HFFc6 (cell line): ENCODE measurements at regions not wholly inside any gene's neighbourhood (a gene's known extent, or its start where the extent isn't known, plus 50 kb on each side); places are given as distances from the start of the nearest gene placed in this dataset.

Experiments
- DNase-seq: peaks from one replicate; pipeline ENCODE4 v3.0.0-alpha.2; 2018
- H3K27ac Mint-ChIP-seq: 2 replicates; pipeline ENCODE4 v1.8.0; 2020; ENCODE audit warnings: mild to moderate bottlenecking, mixed read lengths
- H3K27me3 Mint-ChIP-seq: 2 replicates; pipeline ENCODE4 v1.8.0; 2021; ENCODE audit warnings: mild to moderate bottlenecking, moderate library complexity, mixed read lengths; ENCODE audit not compliant: insufficient read depth
- H3K36me3 Mint-ChIP-seq: 2 replicates; pipeline ENCODE4 v1.8.0; 2021; ENCODE audit warnings: low read depth, mixed read lengths
- H3K4me1 Mint-ChIP-seq: 2 replicates; pipeline ENCODE4 v1.8.0; 2020; ENCODE audit warnings: low read depth, mixed read lengths
- H3K4me3 Mint-ChIP-seq: 2 replicates; pipeline ENCODE4 v1.8.0; 2020; ENCODE audit warnings: mild to moderate bottlenecking, moderate library complexity, mixed read lengths
- H3K9me3 Mint-ChIP-seq: 2 replicates; pipeline ENCODE4 v1.8.0; 2020; ENCODE audit warnings: mild to moderate bottlenecking, mixed read lengths
- TF ChIP-seq, protein P1 (sequence below): fragments of 200-600 bp; sonication (generic); IDR thresholded peaks from 2 replicates; pipeline ENCODE4 v1.5.0; 2021; ENCODE audit warnings: antibody characterized with exemption, mild to moderate bottlenecking

DNA sequence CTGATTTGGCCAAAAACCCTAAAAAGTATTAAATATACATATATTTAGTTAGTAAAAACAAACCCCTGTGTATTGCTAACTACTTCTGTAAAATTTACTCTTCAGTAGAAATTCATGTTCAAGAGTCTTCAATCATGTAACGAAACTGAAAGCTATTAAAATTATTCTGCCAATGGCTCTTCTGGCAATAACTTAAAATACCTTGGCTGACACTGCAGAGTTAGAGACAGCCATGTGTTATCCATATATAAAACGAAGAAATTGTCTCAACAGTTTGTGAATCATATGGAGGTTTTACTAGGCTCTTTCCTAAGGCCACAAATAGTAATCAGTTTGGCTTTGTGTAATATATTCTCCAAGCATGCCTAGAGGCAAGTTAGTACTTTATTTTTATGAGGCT lies 357.2 kb downstream of the COL11A1 start:
- H3K9me3 Mint-ChIP-seq = no peaks in the 10 kb centered on the region
- no peaks in the 10 kb centered on the region for H3K36me3 Mint-ChIP-seq
- TF ChIP-seq, protein P1, sequence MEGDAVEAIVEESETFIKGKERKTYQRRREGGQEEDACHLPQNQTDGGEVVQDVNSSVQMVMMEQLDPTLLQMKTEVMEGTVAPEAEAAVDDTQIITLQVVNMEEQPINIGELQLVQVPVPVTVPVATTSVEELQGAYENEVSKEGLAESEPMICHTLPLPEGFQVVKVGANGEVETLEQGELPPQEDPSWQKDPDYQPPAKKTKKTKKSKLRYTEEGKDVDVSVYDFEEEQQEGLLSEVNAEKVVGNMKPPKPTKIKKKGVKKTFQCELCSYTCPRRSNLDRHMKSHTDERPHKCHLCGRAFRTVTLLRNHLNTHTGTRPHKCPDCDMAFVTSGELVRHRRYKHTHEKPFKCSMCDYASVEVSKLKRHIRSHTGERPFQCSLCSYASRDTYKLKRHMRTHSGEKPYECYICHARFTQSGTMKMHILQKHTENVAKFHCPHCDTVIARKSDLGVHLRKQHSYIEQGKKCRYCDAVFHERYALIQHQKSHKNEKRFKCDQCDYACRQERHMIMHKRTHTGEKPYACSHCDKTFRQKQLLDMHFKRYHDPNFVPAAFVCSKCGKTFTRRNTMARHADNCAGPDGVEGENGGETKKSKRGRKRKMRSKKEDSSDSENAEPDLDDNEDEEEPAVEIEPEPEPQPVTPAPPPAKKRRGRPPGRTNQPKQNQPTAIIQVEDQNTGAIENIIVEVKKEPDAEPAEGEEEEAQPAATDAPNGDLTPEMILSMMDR = no peak
- DNase-seq = no peak
- peaks cover 2% of the 10 kb centered on the region; the same call in 1 of the 2 replicates for H3K27me3 Mint-ChIP-seq
- H3K4me3 Mint-ChIP-seq = no peak overlapping the region
- no peak overlapping the region for H3K27ac Mint-ChIP-seq
- H3K4me1 Mint-ChIP-seq = peaks cover 9% of the 10 kb centered on the region; the same call in 1 of the 2 replicates

DNA sequence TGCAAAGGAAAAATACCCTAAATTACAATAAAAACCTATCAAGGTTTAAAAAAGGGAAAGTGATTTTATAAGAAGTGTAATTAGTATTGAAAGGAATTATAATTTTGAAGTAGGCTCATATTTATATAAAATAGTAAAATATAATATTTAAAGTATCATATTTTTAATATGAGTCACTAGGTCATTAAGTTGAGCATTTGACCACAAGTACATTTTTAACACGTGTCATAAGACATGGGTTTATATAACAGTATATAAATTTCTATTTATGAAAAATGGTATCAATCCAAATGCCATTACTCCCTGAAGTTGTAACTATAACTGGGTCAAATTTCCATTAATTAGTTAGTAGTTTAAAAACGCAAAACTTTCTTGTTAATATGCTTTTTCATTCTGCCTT lies 365.9 kb downstream of the COL11A1 start:
- Mint-ChIP-seq H3K27me3 (0 out of 2 replicates have a peak, but pooled peaks cover 3% of the 10 kb centered on the region), H3K4me1 (peaks cover 27% of the 10 kb centered on the region), H3K36me3 (peaks cover 12% of the 10 kb centered on the region), H3K4me3 (no peak overlapping the region; the same call in 1 of the 2 replicates), H3K9me3 (peaks cover 10% of the 10 kb centered on the region; the same call in 1 of the 2 replicates), H3K27ac (peak overlapping the region; percentile 36; the same call in 1 of the 2 replicates)
- TF ChIP-seq, protein P1 = no peak
- no peak for DNase-seq

DNA sequence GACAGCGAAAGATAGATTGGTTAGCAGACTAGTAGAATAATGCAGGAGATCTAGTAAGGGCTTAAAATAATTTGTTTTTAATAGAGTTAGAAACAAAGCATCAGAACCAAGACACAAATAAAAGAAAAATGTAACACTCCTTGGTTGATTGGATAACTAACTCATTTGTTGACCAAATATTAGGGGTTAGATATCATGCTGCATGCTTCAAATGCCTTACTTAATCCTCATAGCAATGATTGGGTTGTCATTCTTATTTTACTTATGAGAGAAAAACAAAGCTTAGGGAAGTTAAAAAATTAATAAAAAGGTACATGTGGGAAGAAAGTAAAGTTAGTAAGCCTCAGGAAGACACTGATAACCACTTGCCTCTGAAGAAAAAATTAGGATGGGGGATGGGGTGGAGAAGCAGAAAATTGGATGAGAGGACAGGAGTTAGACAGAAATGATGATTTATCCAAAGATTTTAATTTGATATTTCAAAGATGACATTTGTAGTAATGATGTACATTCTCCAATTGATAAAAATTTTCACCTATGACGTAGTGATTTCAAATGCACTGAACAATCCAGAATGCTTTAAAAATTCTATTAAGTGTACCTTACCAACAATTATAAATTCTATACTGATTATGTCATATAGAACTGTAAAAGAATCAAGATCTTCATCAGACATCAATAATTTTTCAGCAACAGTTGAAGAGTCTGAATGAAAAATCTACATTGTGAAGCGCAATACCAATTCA lies 374.7 kb downstream of the COL11A1 start:
- no peak overlapping the region for H3K4me3 Mint-ChIP-seq
- no peak overlapping the region for H3K27ac Mint-ChIP-seq
- DNase-seq = no peak
- TF ChIP-seq, protein P1 = no peak
- no peaks in the 10 kb centered on the region for H3K36me3 Mint-ChIP-seq
- H3K4me1 Mint-ChIP-seq = peaks cover 36% of the 10 kb centered on the region
- H3K9me3 Mint-ChIP-seq = no peaks in the 10 kb centered on the region
- H3K27me3 Mint-ChIP-seq = no peaks in the 10 kb centered on the region

DNA sequence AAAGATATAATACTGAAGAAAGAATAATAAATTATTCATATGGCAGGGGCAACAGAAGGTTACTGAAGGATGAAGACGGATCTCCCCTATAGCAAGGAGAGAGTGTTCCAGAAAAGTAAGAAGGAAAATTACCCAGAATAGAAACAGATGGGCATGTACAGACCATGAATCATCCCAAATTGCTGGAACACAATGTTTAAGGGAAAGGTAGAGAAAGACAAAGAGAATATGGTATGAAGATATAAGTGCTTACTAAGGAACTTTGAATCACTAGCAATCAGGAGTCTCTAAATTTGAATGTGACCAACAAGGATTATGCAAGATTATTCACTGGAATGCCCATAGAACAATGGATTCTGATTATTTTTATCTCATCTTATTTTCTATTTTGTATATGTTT lies 375.4 kb downstream of the COL11A1 start:
- no peaks in the 10 kb centered on the region for H3K27me3 Mint-ChIP-seq
- TF ChIP-seq, protein P1 = no peak
- no peaks in the 10 kb centered on the region for H3K36me3 Mint-ChIP-seq
- H3K4me3 Mint-ChIP-seq = no peak overlapping the region
- H3K27ac Mint-ChIP-seq = no peak overlapping the region
- H3K4me1 Mint-ChIP-seq = peaks cover 35% of the 10 kb centered on the region
- DNase-seq = no peak
- H3K9me3 Mint-ChIP-seq = no peaks in the 10 kb centered on the region

DNA sequence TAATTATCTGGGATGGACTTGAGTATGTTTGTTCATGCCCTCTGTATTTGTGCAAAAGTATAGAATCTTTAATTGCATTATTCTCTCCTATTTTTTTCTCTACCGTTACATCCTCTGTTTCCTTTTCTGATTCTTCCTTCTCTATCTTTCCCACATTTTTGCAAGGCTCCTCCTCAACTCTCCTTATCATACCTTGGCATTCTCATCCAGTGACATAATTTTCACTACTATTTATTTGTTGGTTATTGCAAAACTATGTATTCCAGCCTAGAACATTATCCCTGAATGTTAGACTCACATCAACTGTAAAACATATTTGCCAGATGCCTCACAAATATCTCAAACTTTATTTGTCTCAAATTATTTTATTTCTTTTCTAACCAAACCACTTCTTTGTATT lies 381.9 kb downstream of the COL11A1 start:
- Mint-ChIP-seq H3K4me3 (no peak overlapping the region), H3K4me1 (peaks cover 6% of the 10 kb centered on the region; the same call in 1 of the 2 replicates), H3K9me3 (no peaks in the 10 kb centered on the region), H3K27ac (no peak overlapping the region), H3K36me3 (no peaks in the 10 kb centered on the region), H3K27me3 (0 out of 2 replicates have a peak, but pooled peaks cover under 1% of the 10 kb centered on the region)
- no peak for DNase-seq
- TF ChIP-seq, protein P1 = no peak
